ENCODE measurements at regions not wholly inside any gene's neighbourhood (a gene's known extent, or its start where the extent isn't known, plus 50 kb on each side); places are given as distances from the start of the nearest gene placed in this dataset.

GRCh38 chr1:195045072-195045471, 1563.2 kb downstream of the KCNT2 start:
- Histone ChIP-seq H3K36me3 (ENCODE audit: control insufficient read depth in 4 of 4, insufficient read depth in 4 of 4, low read length in 4 of 4) (no peaks in the 10 kb centered on the region), H3K27me3 (ENCODE audit: control insufficient read depth in 3 of 3, insufficient read depth in 3 of 3, low read length in 2 of 3) (no peaks in the 10 kb centered on the region), H3K9ac (ENCODE audit: insufficient read depth in 1 of 2, low read length in 2 of 2) (no peak overlapping the region), H3K4me3 (no peak overlapping the region), H3K4me1 (ENCODE audit: control insufficient read depth in 5 of 5, insufficient read depth in 5 of 5, low read length in 5 of 5) (no peaks in the 10 kb centered on the region), H3K27ac (ENCODE audit: low read depth in 1 of 2, low read length in 1 of 2) (no peak overlapping the region), H3K9me3 (ENCODE audit: control insufficient read depth in 4 of 4, insufficient read depth in 3 of 4, low read length in 3 of 4) (no peaks in the 10 kb centered on the region)
- 84 to 86% methylated on average over 2 of the region's 2 CpGs for WGBS, 2 donors
- DNase-seq (no peak), ATAC-seq (ENCODE audit: insufficient read depth, low FRiP score) (no peak)
- TF ChIP-seq, protein P1, sequence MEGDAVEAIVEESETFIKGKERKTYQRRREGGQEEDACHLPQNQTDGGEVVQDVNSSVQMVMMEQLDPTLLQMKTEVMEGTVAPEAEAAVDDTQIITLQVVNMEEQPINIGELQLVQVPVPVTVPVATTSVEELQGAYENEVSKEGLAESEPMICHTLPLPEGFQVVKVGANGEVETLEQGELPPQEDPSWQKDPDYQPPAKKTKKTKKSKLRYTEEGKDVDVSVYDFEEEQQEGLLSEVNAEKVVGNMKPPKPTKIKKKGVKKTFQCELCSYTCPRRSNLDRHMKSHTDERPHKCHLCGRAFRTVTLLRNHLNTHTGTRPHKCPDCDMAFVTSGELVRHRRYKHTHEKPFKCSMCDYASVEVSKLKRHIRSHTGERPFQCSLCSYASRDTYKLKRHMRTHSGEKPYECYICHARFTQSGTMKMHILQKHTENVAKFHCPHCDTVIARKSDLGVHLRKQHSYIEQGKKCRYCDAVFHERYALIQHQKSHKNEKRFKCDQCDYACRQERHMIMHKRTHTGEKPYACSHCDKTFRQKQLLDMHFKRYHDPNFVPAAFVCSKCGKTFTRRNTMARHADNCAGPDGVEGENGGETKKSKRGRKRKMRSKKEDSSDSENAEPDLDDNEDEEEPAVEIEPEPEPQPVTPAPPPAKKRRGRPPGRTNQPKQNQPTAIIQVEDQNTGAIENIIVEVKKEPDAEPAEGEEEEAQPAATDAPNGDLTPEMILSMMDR (IDR thresholded peaks at IDR 0.05; ENCODE audit: control extremely low read depth, extremely low read depth), result no peak

DNA sequence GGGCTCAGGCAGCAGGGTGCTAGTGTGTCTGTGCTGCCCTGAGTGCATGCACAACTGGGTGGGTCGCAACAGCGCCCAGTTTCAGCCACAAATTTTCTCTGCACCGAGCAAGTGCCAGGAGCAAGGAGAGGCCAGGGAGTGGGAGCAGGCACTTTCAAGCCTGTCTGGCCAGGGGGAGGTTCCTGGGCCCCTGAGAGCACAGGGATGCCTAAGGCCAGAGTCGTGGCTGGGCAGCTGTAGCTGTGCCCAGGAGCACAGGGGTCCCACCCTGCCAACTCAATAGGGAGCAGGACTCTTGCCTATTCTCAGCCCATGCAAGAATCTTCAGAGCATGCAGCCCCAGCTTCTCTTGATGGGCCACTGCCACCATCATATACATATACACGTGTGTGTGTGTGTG, 1577.4 kb downstream of the KCNT2 start:
- H3K9ac ChIP-seq (ENCODE audit: insufficient read depth in 1 of 2, low read length in 2 of 2), result no peak overlapping the region
- H3K4me3 ChIP-seq, result no peak overlapping the region
- no peaks in the 10 kb centered on the region for H3K36me3 ChIP-seq (ENCODE audit: control insufficient read depth in 4 of 4, insufficient read depth in 4 of 4, low read length in 4 of 4)
- peaks cover 0 to 10% (median 4%) of the 10 kb centered on the region in 4 donors for H3K9me3 ChIP-seq (ENCODE audit: control insufficient read depth in 4 of 4, insufficient read depth in 3 of 4, low read length in 3 of 4)
- H3K4me1 ChIP-seq (ENCODE audit: control insufficient read depth in 5 of 5, insufficient read depth in 5 of 5, low read length in 5 of 5), result no peaks in the 10 kb centered on the region
- no peak for DNase-seq
- no peak for ATAC-seq (ENCODE audit: insufficient read depth, low FRiP score)
- H3K27me3 ChIP-seq (ENCODE audit: control insufficient read depth in 3 of 3, insufficient read depth in 3 of 3, low read length in 2 of 3), result no peaks in the 10 kb centered on the region
- no peak overlapping the region for H3K27ac ChIP-seq (ENCODE audit: low read depth in 1 of 2, low read length in 1 of 2)
- 83 to 85% methylated on average over 5 of the region's 5 CpGs for WGBS, 2 donors
- TF ChIP-seq, protein P1 (IDR thresholded peaks at IDR 0.05; ENCODE audit: control extremely low read depth, extremely low read depth), result no peak

DNA sequence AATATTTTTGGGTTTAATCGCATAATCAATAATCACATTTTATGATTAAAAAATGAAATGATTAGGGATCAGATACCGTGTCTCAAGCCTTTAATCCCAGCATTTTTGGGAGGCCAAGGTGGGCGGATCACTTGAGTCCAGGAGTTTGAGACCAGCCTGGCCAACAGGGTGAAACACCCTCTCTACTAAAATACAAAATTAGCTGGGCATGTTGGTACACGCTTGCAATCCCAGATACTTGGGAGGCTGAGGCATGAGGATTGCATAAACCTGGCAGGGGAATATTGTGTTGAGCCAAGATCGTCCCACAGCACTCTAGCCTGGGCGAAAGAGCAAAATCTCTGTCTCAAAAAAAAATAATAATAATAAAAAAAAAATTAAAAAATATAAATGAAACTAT, 1581.4 kb downstream of the KCNT2 start:
- Histone ChIP-seq H3K36me3 (ENCODE audit: control insufficient read depth in 4 of 4, insufficient read depth in 4 of 4, low read length in 4 of 4) (no peaks in the 10 kb centered on the region), H3K27me3 (ENCODE audit: control insufficient read depth in 3 of 3, insufficient read depth in 3 of 3, low read length in 2 of 3) (no peaks in the 10 kb centered on the region), H3K27ac (ENCODE audit: low read depth in 1 of 2, low read length in 1 of 2) (no peak overlapping the region), H3K4me1 (ENCODE audit: control insufficient read depth in 5 of 5, insufficient read depth in 5 of 5, low read length in 5 of 5) (no peaks in the 10 kb centered on the region), H3K9me3 (ENCODE audit: control insufficient read depth in 4 of 4, insufficient read depth in 3 of 4, low read length in 3 of 4) (peaks cover 0 to 10% (median 4%) of the 10 kb centered on the region in 4 donors), H3K9ac (ENCODE audit: insufficient read depth in 1 of 2, low read length in 2 of 2) (no peak overlapping the region), H3K4me3 (no peak overlapping the region)
- ATAC-seq (ENCODE audit: insufficient read depth, low FRiP score), result no peak
- WGBS, 2 donors, result 82 to 83% methylated on average over 6 of the region's 6 CpGs
- TF ChIP-seq, protein P1 (IDR thresholded peaks at IDR 0.05; ENCODE audit: control extremely low read depth, extremely low read depth), result no peak
- DNase-seq, result no peak

DNA sequence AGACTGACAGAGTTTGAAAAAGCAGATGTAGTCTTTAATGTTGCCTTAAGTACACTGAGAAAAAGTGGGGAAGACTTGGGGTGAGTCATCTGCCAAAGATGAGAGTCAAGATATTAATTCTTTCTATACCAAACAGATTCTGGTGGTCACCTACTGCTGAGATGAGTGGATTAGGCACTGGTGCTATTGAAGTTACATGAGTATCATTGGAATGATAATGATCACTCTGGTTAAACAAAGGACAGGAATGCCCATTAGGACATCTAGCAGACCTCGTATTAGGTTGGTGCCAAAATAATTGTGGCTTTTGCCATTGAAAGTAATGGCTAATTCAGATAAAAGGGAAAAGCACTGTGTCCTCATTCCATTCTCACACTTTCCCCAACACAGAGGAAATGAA, 1588.9 kb downstream of the KCNT2 start:
- 69 to 73% methylated on average over 1 of the region's 1 CpG for WGBS, 2 donors
- Histone ChIP-seq H3K4me3 (no peak overlapping the region), H3K4me1 (ENCODE audit: control insufficient read depth in 5 of 5, insufficient read depth in 5 of 5, low read length in 5 of 5) (no peaks in the 10 kb centered on the region), H3K27me3 (ENCODE audit: control insufficient read depth in 3 of 3, insufficient read depth in 3 of 3, low read length in 2 of 3) (no peaks in the 10 kb centered on the region), H3K36me3 (ENCODE audit: control insufficient read depth in 4 of 4, insufficient read depth in 4 of 4, low read length in 4 of 4) (no peaks in the 10 kb centered on the region), H3K9me3 (ENCODE audit: control insufficient read depth in 4 of 4, insufficient read depth in 3 of 4, low read length in 3 of 4) (no peaks in the 10 kb centered on the region), H3K9ac (ENCODE audit: insufficient read depth in 1 of 2, low read length in 2 of 2) (no peak overlapping the region), H3K27ac (ENCODE audit: low read depth in 1 of 2, low read length in 1 of 2) (no peak overlapping the region)
- DNase-seq (no peak), ATAC-seq (ENCODE audit: insufficient read depth, low FRiP score) (no peak)
- TF ChIP-seq, protein P1 (IDR thresholded peaks at IDR 0.05; ENCODE audit: control extremely low read depth, extremely low read depth), result no peak

Data from lung (tissue), 11 donors.